ENCODE measurements at regions not wholly inside any gene's neighbourhood (a gene's known extent, or its start where the extent isn't known, plus 50 kb on each side); places are given as distances from the start of the nearest gene placed in this dataset.

GRCh38 chr6:14423955-14424354 is 306.4 kb downstream of the CD83 start:
- TF ChIP-seq, protein P1, sequence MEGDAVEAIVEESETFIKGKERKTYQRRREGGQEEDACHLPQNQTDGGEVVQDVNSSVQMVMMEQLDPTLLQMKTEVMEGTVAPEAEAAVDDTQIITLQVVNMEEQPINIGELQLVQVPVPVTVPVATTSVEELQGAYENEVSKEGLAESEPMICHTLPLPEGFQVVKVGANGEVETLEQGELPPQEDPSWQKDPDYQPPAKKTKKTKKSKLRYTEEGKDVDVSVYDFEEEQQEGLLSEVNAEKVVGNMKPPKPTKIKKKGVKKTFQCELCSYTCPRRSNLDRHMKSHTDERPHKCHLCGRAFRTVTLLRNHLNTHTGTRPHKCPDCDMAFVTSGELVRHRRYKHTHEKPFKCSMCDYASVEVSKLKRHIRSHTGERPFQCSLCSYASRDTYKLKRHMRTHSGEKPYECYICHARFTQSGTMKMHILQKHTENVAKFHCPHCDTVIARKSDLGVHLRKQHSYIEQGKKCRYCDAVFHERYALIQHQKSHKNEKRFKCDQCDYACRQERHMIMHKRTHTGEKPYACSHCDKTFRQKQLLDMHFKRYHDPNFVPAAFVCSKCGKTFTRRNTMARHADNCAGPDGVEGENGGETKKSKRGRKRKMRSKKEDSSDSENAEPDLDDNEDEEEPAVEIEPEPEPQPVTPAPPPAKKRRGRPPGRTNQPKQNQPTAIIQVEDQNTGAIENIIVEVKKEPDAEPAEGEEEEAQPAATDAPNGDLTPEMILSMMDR (IDR thresholded peaks at IDR 0.05): no peak
- TF ChIP-seq EP300 (IDR thresholded peaks at IDR 0.05): no peak
